ENCODE measurements at regions not wholly inside any gene's neighbourhood (a gene's known extent, or its start where the extent isn't known, plus 50 kb on each side); places are given as distances from the start of the nearest gene placed in this dataset.

DNA sequence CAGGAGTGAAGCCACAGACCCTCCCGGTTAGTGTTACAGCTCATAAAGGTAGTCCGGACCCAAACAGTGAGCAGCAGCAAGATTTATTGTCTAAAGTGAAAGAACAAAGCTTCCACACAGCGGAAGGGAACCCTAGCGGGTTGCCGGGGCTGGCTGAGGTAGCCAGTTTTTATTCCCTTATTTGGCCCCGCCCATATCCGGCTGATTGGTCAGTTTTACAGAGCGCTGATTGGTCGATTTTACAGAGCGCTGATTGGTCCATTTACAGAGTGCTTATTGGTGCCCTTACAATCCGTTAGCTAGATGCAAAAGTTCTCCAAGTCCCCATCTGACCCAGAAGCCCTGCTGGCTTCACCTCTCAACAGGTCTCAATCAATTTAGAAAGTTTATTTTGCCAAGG lies 126.0 kb upstream of the RFC3 start:
- Histone ChIP-seq H3K27me3 (ENCODE audit: control insufficient read depth in 4 of 4, insufficient read depth in 4 of 4, low read length in 3 of 4) (no peaks in the 10 kb centered on the region), H3K4me1 (ENCODE audit: control insufficient read depth in 4 of 4, insufficient read depth in 4 of 4, low read length in 3 of 4) (no peaks in the 10 kb centered on the region), H3K27ac (ENCODE audit: low read depth in 1 of 2, low read length in 2 of 2) (no peak overlapping the region), H3K4me3 (ENCODE audit: low read depth in 1 of 3, low read length in 3 of 3) (no peak overlapping the region), H3K9me3 (ENCODE audit: control insufficient read depth in 4 of 4, low read length in 3 of 4) (no peaks in the 10 kb centered on the region), H3K36me3 (ENCODE audit: control insufficient read depth in 4 of 4, insufficient read depth in 3 of 4, low read depth in 1 of 4, low read length in 3 of 4) (no peaks in the 10 kb centered on the region), H3K9ac (ENCODE audit: low read depth in 1 of 2, low read length in 2 of 2) (no peak overlapping the region)
- 94% methylated on average over 11 of the region's 11 CpGs for WGBS
- TF ChIP-seq FOXA1 (IDR thresholded peaks at IDR 0.05): no peak
- no peak for TF ChIP-seq GABPA (IDR thresholded peaks at IDR 0.05 in 1 of 2, conservative IDR thresholded peaks at IDR 0.05 in 1 of 2)
- no peak for TF ChIP-seq ZBTB33 (IDR thresholded peaks at IDR 0.05)
- TF ChIP-seq EGR1 (IDR thresholded peaks at IDR 0.05; ENCODE audit: low read depth in 2 of 2): no peak
- TF ChIP-seq REST (IDR thresholded peaks at IDR 0.05): no peak
- TF ChIP-seq JUND (IDR thresholded peaks at IDR 0.05): no peak
- TF ChIP-seq HNF4A (conservative IDR thresholded peaks at IDR 0.05): no peak
- TF ChIP-seq HNF4G (IDR thresholded peaks at IDR 0.05): no peak
- no peak for TF ChIP-seq RAD21 (IDR thresholded peaks at IDR 0.05)
- no peak for TF ChIP-seq TAF1 (conservative IDR thresholded peaks at IDR 0.05)
- no peak for TF ChIP-seq ATF3 (IDR thresholded peaks at IDR 0.05)
- TF ChIP-seq NR2F2 (IDR thresholded peaks at IDR 0.05): no peak
- TF ChIP-seq, protein P1, sequence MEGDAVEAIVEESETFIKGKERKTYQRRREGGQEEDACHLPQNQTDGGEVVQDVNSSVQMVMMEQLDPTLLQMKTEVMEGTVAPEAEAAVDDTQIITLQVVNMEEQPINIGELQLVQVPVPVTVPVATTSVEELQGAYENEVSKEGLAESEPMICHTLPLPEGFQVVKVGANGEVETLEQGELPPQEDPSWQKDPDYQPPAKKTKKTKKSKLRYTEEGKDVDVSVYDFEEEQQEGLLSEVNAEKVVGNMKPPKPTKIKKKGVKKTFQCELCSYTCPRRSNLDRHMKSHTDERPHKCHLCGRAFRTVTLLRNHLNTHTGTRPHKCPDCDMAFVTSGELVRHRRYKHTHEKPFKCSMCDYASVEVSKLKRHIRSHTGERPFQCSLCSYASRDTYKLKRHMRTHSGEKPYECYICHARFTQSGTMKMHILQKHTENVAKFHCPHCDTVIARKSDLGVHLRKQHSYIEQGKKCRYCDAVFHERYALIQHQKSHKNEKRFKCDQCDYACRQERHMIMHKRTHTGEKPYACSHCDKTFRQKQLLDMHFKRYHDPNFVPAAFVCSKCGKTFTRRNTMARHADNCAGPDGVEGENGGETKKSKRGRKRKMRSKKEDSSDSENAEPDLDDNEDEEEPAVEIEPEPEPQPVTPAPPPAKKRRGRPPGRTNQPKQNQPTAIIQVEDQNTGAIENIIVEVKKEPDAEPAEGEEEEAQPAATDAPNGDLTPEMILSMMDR (IDR thresholded peaks at IDR 0.05; ENCODE audit: low read depth, low read length, missing input control): no peak
- no peak for TF ChIP-seq YY1 (IDR thresholded peaks at IDR 0.05)
- TF ChIP-seq, protein P2, sequence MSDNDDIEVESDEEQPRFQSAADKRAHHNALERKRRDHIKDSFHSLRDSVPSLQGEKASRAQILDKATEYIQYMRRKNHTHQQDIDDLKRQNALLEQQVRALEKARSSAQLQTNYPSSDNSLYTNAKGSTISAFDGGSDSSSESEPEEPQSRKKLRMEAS (IDR thresholded peaks at IDR 0.05): no peak
- no peak for TF ChIP-seq RXRA (IDR thresholded peaks at IDR 0.05)
- DNase-seq (ENCODE audit: low spot score): no peak

DNA sequence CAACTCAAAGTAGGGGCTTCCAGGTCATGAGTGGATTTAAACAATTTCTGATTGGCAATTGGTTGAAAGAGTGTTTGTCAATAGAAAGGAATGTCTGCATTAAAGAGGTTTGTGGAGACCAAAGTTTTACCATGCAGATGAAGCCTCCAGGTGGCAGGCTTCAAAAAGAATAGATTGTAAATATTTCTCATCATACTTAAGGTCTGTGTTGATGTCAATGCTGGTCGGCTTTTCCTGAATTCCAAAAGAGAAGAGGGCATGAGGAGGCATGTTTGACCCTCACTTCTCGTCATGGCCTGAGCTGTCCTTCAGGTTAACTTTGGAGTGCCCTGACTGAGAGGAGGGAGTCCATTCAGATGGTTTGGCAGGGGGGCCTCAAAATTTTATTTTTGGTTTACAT lies 125.4 kb upstream of the RFC3 start:
- Histone ChIP-seq H3K27me3 (ENCODE audit: control insufficient read depth in 4 of 4, insufficient read depth in 4 of 4, low read length in 3 of 4) (no peaks in the 10 kb centered on the region), H3K27ac (ENCODE audit: low read depth in 1 of 2, low read length in 2 of 2) (no peak overlapping the region), H3K9ac (ENCODE audit: low read depth in 1 of 2, low read length in 2 of 2) (no peak overlapping the region), H3K36me3 (ENCODE audit: control insufficient read depth in 4 of 4, insufficient read depth in 3 of 4, low read depth in 1 of 4, low read length in 3 of 4) (no peaks in the 10 kb centered on the region), H3K4me1 (ENCODE audit: control insufficient read depth in 4 of 4, insufficient read depth in 4 of 4, low read length in 3 of 4) (no peaks in the 10 kb centered on the region), H3K9me3 (ENCODE audit: control insufficient read depth in 4 of 4, low read length in 3 of 4) (no peaks in the 10 kb centered on the region), H3K4me3 (ENCODE audit: low read depth in 1 of 3, low read length in 3 of 3) (no peak overlapping the region)
- TF ChIP-seq JUND (IDR thresholded peaks at IDR 0.05): no peak
- 92% methylated on average over 2 of the region's 2 CpGs for WGBS
- no peak for DNase-seq (ENCODE audit: low spot score)
